NCI-H2081 treated with DMSO at 0.1 percent for 48 hours (cell line): ENCODE measurements at regions not wholly inside any gene's neighbourhood (a gene's known extent, or its start where the extent isn't known, plus 50 kb on each side); places are given as distances from the start of the nearest gene placed in this dataset.
"Not testable (repeated sequence)": the region's sequence is repeated elsewhere in the genome, so short reads cannot be mapped to it uniquely, and the experiment has no call there.

Source experiments
- DNase-seq: peaks from one replicate; lab custom pipeline; 2025; lab: John Stamatoyannopoulos, UW

DNA sequence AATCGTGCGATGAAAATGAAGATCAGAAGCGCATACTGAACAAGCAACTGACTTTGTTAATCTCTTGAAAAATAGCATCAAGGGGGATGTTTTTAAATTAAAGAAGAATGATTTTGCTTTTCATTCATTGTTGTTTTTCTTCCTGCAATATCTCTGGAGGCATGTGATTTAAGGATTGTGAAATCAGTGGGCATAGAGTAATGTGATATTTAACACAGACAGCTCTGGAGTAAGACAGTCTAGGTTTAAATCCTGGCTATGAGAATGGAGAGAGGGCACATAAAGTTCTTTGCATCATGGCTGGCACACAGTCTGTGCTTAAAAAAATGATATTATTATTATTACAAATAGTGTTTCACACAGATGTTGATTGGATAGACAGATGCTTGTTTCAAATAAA is 243.1 kb upstream of the NBEA start:
- DNase-seq = no peak

DNA sequence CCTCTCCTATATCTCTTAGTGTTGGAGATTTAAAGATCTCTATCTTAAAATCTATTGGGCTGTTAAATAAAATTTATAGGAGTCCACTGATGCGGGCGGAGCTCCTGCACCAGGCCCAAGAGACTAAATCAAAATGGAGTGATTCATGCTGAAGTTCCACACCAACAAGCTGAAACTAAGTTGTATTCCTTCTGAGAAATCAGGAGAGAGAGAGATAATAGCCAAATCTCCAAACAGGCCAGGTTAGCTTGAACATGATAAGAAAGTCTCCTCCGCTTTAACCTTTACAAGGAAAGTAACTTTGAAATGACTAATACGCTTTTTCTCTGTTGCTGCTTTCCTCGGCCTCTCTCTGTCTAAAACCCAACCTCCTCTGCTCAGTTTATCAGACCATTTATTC is 241.9 kb upstream of the NBEA start:
- DNase-seq = no peak

DNA sequence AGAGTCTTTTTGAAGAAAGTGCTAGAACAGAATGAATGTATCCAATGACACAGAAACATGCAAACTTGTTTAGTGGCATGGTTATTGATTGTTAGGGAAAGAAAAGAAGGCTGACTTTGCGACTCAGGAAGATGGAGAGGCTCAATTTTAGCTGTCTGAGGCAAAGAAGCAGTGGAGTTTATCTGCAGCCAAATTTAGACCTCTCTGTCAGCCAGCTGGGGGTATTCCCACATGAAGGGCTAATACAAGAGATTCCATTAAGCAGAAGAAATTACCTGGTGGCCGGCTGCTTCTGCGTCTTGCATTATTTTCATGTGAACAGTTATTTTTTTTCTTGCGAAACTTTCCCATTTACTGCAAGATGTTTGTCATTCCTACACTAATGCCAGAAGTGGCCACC is 240.2 kb upstream of the NBEA start:
- DNase-seq = no peak

DNA sequence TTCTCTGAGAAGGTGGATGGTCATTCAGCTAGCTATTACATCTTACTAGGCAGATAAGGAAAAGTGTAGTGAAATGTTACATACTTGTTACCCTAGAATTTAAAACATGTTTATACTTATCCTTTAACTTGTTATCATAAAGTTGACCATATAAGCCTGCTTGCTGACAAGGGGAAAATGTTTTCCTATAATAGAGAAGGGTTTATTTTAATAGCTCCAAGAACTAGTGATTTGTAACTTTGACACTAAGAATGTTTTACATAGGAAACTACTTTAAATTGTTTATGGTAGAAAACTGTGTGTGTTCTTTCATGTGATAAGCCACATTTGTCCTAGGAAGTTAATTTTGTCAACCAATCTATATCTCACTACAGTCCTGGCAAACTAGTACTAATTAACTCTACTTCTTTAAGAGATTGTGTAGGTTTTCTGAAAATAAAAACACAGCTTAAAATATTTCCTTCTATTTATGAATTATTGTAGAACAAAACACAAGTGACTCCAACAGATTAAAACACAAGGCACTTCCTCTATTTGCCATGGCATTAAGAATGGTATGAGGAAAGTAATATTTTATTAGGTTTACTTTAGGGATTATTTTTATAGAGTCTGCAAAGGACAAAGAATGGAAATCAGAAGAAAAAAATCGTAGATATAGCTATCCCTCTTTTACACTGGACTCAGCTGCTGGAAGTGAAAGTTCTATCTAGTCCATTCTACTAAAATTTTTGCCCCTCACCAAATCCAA is 233.3 kb upstream of the NBEA start:
- DNase-seq = no peak

DNA sequence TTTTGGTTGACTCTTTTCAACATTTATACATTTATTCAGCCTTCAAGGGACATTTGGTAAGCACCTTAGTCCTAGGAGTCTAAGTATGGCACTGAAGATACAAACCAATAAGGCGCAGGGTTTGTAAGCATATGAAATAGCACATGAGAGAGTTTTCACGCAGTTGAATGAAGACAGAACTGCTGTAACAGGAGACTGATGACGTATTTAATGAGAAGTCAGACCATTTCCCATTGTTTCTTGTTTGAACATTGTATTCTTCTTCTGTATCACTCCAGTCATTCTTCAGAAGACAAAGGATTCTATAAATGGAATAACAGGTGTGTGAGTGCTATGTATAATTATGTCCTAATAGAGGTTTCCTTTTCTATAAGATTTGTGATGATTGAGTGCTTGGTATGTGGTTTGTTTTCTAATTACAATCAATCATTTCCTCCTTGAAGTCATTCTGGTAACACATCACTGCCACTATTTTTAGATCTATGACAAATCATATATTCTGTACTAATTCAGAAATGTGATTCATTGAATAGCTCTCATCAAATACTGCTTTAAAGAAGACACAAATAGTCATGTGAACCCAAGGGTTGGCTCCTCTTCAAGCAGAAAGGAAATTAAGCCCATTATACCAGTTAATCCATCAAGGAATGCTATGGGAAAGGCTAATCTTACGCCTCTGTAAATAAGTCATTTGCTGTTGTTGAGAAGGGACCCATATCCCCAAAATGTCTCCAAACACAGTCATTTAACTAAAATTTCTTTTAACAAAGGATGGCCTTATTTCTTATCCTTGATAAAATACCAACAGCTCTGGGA is 222.8 kb upstream of the NBEA start:
- peak; percentile 65 for DNase-seq

DNA sequence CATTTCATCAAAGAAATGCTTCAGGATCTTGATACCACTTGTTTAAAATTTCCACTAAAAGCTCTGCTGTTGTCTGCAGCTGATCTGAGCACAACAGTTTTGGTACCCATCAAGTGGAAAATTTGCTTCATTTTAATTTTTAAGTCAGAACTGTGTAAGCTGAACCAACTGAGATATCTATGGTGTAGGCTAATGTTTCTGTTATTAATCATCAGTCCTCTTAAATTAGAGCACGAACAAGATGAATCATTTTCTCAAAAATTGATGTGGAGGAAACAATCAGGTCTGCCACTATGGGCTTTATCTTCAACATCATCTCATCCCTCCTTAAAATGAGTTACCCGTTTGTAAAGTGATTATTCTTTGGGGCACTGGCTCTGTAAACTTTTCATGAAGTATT is 221.5 kb upstream of the NBEA start:
- DNase-seq = no peak

DNA sequence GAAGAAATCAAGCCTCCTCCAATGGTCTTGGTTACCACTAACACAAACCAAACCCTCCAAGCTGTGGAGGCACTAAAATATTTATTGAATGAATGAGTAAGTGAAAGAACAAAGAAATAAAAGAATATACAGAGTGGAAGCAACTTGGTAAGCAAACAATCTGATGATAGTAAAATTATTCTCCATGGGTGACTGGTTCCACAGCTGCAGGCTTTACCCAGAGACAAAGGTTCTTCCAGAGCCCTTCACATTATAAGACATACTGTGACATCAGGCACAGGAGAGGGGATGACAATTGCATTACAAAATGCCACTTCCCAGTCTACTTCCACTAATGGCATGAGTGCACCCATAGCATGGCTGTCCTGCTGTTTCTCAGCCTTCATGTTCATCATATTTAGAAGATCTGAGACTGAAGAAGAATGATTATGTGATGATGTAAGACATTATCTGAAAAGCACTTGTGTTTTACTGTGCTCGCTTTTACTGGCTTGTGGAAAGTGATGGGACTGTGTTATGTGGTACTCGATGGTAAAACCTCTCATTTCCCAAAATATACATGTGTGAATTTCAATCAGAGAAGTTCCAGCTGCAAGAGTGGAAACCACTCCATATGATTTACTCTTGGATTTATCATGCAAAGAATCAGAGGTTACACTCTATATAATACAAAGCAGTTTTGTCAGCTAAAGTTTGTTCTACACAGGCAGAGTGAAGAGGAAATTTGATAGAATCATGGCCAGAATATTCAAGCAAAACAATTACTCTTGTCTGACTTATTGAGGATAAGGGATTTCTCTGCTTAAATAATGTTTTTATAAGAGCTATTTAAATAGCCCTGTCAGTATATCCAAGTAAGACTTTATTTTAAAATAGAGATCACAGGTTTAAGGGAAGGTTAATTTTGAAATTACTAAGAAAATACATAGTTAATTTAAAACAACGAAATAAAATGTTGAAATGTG is 220.2 kb upstream of the NBEA start:
- DNase-seq = no peak

DNA sequence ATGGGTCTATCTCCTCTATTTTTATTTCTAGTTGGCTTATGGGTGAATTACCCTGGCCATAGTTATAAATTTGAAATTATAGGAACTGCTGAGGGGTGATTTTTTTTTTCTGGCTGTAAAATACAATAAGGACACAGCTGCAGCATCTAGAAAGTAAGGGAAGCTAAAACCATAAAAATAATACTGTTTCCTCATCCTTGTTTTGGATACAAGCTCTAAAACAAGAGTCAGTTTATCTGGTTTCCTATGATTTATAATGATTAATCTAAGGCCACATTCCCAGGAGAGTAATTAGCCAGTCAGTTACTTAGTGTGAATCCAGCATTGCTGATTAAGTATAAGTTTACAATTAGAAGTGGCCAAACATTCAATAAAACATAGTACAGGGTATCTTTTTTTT is 219.1 kb upstream of the NBEA start:
- DNase-seq = no peak

DNA sequence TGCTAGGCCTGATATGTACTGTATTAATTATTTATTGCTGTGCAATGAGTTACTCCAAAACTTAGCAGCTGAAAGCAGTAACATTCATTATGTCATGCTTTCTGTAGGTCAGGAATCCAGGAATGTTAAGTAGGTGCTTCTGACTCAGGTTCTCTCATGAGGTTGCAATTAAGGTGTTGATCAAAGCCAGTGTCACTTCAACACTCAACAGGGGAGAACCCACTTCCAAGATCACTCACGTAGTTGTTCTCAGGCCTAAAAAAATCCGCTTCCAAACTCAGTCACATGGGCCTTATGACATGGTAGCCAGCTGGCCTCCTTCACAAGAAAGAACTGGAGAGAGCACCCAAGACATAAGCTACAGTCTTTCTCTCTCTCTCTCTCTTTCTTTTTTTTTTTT is 211.1 kb upstream of the NBEA start:
- no peak for DNase-seq

DNA sequence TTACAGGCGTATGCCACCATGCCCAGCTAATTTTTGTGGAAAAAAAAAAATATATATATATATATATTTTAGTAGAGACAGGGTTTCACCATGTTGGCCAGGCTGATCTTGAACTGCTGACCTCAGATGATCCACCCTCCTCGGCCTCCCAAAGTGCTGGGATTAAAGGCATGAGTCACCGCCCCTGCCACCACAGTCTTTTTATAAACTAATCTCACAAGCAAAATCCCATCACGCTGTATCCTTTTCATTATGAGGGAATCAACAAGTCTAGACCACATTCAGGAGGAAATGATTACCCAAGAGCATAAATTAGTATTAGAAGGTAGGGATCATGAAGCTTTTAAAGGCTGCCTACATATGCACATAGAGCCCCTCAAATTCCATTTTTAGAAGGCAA is 210.6 kb upstream of the NBEA start:
- no peak for DNase-seq

DNA sequence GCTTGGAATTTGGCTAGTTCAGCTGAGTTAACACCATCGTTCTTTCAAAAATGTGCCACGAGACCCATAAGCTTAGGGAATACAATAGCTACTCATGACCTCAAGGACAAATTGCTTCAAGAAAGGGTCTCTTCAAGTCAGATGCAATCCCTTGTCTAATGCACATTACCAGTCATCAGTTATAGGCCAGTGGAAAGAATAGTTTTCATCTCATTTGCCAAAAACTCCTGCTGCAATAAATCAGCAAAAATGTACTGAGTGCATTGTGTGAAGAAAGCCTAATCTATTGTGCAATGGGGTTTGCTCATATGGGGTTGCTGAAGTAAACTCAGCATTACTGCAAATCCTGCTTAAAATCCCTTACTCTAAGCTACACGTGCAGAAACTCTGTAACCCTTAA is 208.3 kb upstream of the NBEA start:
- DNase-seq = no peak

DNA sequence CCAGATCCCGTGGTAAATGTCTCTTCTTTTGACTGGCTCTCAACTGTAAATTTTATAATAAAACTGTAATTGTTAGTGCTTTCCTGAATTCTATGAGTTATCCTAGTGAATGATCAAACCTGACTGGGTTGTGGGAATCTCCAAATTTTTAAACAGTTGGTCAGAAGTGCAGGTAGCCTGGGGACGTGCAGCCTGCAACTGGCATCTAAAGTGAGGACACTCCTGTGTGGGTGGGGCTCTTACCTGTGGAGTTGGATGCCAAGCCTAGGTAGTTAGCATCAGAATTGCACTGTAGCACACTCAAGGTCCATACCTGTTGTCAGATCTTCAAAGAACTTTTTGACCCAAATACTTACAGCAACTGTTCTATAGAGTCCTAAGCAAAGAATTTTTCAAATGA is 207.1 kb upstream of the NBEA start:
- no peak for DNase-seq

DNA sequence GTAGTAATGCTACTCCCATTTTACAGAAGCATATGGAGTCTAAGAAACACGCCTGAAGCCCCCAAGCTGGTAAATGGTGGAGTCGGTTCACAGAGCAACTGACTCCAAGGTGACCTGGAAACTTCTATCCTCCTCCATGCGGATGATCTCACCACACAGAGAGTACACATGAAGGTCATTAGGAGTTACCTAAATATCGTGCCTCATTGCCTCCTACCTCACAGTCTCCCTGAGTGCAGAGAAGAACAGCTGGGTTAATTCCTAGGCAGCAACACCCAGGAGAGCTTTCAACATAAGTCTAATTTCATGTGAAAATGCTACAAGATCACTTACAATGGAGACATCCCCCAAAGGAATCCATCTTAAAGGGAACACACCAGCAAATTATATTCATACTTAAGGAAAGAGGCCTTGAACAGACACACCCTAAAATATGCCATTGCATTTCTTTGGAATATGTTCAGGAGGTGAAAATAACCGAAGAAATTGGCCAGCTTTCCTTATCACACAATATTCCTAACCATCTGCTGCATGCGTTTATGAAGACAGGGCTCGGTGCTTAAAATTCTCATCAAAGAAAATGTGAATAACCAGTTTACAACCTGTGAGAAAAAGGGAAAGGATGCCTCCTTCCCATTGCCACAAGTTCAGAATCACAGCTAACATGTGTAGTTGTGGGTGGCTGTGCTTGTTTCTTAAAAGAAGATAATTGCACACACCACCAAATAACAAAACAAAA is 203.6 kb upstream of the NBEA start:
- no peak for DNase-seq

DNA sequence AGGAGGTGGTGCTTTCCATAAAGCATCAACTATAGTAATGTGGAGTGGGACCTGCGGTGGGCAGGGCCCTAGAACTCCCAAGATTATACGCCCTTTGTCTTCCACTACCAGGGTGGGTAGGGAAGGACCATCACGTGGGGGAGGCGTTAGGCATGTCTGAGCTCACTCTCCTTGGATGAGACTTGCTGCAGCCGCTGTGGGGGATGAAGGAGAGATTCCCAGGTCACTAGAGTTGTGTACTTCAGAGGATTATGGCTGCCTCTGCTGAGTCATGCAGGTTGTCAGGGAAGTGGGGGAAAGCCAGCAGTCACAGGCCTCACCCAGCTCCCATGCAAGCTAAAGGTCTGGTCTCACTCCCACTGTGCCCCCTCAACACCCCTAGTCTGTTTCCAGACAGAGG is 195.0 kb upstream of the NBEA start:
- DNase-seq = not testable (repeated sequence)

DNA sequence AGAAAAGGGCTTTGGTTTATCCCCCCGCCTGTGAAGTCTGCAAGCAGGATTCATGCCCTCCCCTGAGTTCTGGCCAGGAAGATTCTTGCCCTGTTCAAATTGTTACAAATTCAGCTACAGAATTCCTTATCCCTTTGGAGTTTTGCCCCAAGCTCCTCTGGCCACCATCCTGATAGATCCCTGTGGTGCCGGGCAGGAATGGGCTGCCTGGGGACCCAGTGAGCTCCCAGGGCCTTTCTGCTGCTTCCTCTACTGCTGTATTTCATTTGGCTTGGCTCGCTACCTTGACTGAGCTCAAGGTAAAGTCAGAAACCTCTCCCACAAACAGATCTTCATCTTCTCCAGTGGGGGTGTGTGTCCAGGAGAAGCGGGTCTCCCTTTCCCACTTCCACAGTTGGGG is 194.6 kb upstream of the NBEA start:
- DNase-seq = no peak

DNA sequence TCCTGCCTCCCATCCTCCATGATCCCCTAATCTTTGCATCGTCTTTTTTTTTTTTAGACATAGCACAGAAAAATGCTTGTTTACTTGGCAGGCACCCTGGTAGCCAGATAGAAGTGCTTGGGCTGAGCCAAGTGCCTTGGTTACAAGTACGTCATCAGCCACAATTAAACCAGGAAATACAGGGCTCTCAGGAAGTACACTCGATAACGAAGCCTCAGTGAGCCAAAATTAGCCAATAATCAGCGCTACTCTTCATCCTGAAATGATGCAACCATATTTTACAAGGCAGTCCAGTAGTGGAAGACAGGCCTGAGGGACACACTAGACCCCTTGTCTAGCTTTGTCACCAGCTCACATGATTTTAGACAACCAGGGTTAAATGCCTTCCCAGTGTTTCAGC is 194.0 kb upstream of the NBEA start:
- no peak for DNase-seq

DNA sequence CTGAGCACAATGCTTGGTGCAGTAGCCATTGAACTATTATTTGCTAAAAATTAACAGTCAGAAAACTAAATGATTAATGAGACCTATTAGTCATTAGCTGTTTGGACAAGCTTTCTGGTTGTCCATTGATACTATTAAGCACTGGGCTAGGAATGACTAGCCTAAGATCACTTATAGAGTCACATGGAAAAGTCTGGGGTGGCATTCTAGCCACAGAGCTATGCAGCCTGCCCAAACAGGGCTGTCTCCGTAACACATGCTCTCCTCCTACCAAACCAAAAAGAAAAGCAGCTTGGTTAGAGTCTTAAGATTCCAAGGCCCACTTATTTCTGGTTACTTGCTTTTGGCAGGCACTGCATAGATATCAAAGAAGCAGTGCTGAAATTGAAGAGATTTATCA is 193.5 kb upstream of the NBEA start:
- no peak for DNase-seq

DNA sequence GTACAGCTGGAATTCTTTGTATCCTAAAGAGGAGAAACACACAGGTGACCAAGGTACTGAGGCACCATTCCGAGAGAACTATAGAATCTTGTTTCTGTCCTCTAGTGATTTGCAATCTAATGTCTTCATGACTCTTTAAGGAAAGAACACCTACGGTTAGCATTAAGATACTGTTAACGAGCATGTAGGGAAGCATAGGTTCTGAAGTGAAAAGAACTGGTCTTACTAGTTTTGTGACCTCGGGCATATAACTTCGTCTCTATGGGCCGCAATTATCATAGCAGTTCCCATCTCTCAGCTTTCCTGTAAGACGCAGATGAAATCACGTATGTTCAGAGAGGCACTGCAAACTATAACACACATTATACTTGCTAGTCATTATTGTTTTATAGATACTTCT is 193.0 kb upstream of the NBEA start:
- no peak for DNase-seq

DNA sequence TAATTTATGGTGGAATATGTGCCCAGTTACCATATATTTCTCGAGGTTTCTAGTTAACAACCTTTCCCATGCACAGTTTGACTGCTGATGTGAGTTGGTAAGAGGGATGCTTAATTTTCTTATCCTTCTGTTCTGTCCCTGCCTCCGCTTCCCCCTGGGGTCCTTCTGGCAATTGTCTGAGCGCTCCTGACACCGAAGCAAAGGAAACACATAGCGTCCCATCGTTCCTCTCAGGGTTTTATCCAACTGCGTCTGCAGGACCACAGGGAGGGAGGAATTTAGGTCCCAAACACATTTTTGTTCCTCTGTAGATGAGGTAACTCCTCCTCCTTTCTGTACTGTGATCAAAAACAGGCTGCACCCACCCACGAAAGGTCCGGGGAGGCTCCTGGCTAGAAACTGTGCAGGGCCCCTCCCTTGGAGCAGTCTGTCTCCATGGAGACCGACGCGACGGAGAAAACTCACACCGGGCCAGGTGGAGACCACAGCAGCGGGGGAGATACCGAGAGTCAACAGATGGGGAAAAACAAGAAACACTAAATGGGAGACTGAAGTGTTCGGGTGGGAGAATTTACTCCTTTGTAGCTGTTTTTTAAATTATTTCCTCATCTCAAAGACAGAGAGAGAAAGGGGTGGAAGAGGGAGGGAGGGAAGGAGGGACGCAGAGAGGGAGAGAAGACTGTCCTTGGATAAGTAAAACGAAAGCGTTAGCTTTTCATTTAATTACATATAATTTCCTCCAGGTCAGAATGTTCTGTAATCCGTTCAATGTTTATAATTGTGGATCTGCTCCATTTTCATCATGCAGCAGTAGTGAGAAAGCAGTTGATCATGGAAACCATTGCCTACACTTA is 191.8 kb upstream of the NBEA start:
- DNase-seq = no peak

DNA sequence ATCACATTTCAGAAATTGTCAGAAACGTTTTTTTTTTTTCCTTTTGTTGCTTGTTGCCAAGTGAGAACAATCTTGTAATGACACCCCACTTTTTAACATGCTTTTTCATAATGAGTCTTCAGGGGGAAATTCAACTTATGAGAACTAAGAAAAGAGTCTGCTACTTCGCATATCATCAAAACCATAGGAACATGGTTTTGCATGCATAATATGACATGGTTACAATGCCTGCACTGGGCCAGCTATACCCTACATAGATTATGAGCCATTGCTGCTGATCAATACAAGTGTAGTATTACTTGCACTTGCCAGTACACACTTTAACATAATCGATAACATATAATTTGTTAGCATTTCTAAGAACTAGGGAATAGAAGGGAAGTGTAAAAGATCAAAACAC is 191.0 kb upstream of the NBEA start:
- DNase-seq = no peak

DNA sequence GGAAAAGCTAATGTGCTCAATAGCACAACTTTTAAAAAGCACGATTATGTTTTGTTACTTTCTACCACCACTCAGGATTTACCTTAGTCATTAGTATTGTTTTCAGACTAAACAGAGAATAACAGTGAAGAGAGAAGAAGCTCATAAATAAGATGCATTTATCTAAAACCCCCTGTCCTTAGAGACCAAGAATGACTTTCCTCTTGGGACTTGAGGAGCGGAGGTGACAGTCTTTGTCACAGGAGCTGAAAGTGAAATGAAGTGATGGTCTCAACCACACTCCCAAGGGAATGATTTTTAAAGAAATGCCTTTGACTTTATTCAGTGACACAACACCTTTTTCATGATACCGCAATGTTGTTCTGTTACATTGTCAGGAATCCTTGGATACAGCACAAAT is 190.6 kb upstream of the NBEA start:
- DNase-seq = no peak
